HepG2 (cell line): ENCODE measurements at regions not wholly inside any gene's neighbourhood (a gene's known extent, or its start where the extent isn't known, plus 50 kb on each side); places are given as distances from the start of the nearest gene placed in this dataset.

ENCODE experiments used
- ATAC-seq: fragments of 200-7000 bp; cut with Tn5 transposase; 3 replicates; pipeline ENCODE4 v1.9.1; 2020; ENCODE audit warnings: mild to moderate bottlenecking, moderate library complexity
- BruUV-seq: library from RNA; stranded (reverse); fragments of 400-500 nt; replicated peaks from 2 replicates; lab custom pipeline; 2021; lab: Mats Ljungman, UMichigan
- CTCF ChIA-PET: fragments of 300-600 bp; formaldehyde crosslinking; extraction: SDS; loops from one replicate; lab custom pipeline; 2021; ENCODE audit warnings: low total read pairs, inconsistent platforms, low intra/inter-chr PET ratio; lab: Yijun Ruan, JAX
- POLR2A ChIA-PET: fragments of 350-600 bp; sonication (Branson Sonifier 250); formaldehyde crosslinking; loops from one replicate; lab custom pipeline; 2020; ENCODE audit warnings: antibody characterized with exemption, inconsistent platforms; lab: Yijun Ruan, JAX
- DNase-seq: peaks from one replicate; pipeline ENCODE4 v3.0.0-alpha.2; 2015; ENCODE audit warnings: low spot score
- FAIRE-seq: peaks from 3 replicates; lab custom pipeline; 2011; peaks lifted over from hg19 to GRCh38; lab: Jason Lieb, UNC
- H2AFZ ChIP-seq: one replicate; pipeline ENCODE4 v1.6.1; 2011; ENCODE audit warnings: low read length, inconsistent platforms
- H3K27ac ChIP-seq: fragments of 300-600 bp; 3 replicates; pipeline ENCODE4 v1.8.0; 2011; ENCODE audit warnings: mixed run types, mild to moderate bottlenecking, mixed read lengths, low read length, inconsistent platforms; ENCODE audit not compliant: insufficient read depth; ENCODE audit errors: extremely low read length
- H3K27me3 ChIP-seq, 2 experiments: fragments of 200-600 bp in 1 of 2; 2 replicates in 1 of 2; 3 replicates in 1 of 2; pipeline versions ENCODE4 v1.6.0 to v1.8.0; 2011; ENCODE audit warnings: low read length in 2 of 2, mild to moderate bottlenecking in 2 of 2, moderate library complexity in 2 of 2, inconsistent platforms in 1 of 2; ENCODE audit not compliant: insufficient read depth in 2 of 2, control insufficient read depth in 1 of 2
- H3K36me3 ChIP-seq, 2 experiments: fragments of 200-600 bp in 1 of 2; replicated peaks in 1 of 2; 2 replicates in 1 of 2; 3 replicates in 1 of 2; pipeline versions ENCODE4 v1.5.1 to v1.8.0; 2011; ENCODE audit warnings: low read length in 2 of 2, inconsistent platforms in 1 of 2; ENCODE audit not compliant: insufficient read depth in 2 of 2, control insufficient read depth in 1 of 2
- H3K4me1 ChIP-seq: 2 replicates; pipeline ENCODE4 v1.5.1; 2012; ENCODE audit warnings: low read length, inconsistent platforms; ENCODE audit not compliant: insufficient read depth
- H3K4me2 ChIP-seq: 2 replicates; pipeline ENCODE4 v1.6.0; 2011; ENCODE audit warnings: low read depth, low read length, inconsistent platforms
- H3K4me3 ChIP-seq, 3 experiments: fragments of 200-600 bp in 1 of 3; sonication (generic), shearing (Covaris generic) in 1 of 3; replicated peaks in 1 of 3; 2 replicates each; pipeline ENCODE4 v1.5.1; 2011 to 2016; ENCODE audit warnings: low read length in 3 of 3, inconsistent platforms in 2 of 3, low read depth in 2 of 3, mild to moderate bottlenecking in 2 of 3, control low read depth in 1 of 3, mixed read lengths in 1 of 3; ENCODE audit not compliant: insufficient read depth in 1 of 3
- H3K79me2 ChIP-seq: one replicate; pipeline ENCODE4 v1.6.1; 2011; ENCODE audit warnings: low read length, inconsistent platforms; ENCODE audit not compliant: insufficient read depth
- H3K9ac ChIP-seq: 2 replicates; pipeline ENCODE4 v1.6.0; 2011; ENCODE audit warnings: mild to moderate bottlenecking, low read depth, low read length, inconsistent platforms; ENCODE audit not compliant: insufficient read depth
- H3K9me3 ChIP-seq: 2 replicates; pipeline ENCODE4 v1.5.1; 2012; ENCODE audit warnings: mild to moderate bottlenecking, low read length
- H4K20me1 ChIP-seq: 2 replicates; pipeline ENCODE4 v1.6.0; 2011; ENCODE audit warnings: inconsistent platforms, mild to moderate bottlenecking, low read length, moderate library complexity; ENCODE audit not compliant: insufficient read depth
- AHR ChIP-seq: IDR thresholded peaks from 2 replicates; pipeline ENCODE4 v1.6.1; 2018; ENCODE audit warnings: missing genetic modification reagents, missing compliant biosample characterization
- CAMTA2 ChIP-seq: sonication (generic); formaldehyde crosslinking; IDR thresholded peaks from 2 replicates; pipeline ENCODE4 v1.4.0; 2020; ENCODE audit warnings: mild to moderate bottlenecking, missing genetic modification reagents, borderline replicate concordance
- CENPX ChIP-seq: sonication (generic); formaldehyde crosslinking; IDR thresholded peaks from 2 replicates; pipeline ENCODE4 v1.9.0; 2021; ENCODE audit warnings: mild to moderate bottlenecking, missing genetic modification reagents, moderate library complexity
- DBP ChIP-seq: sonication (generic); formaldehyde crosslinking; IDR thresholded peaks from 2 replicates; pipeline ENCODE4 v1.4.0; 2020; ENCODE audit warnings: missing genetic modification reagents; ENCODE audit errors: not compliant biosample characterization
- MYPOP ChIP-seq: sonication (generic); formaldehyde crosslinking; IDR thresholded peaks from 2 replicates; pipeline ENCODE4 v1.8.1; 2023; ENCODE audit warnings: mild to moderate bottlenecking, moderate library complexity, missing genetic modification reagents
- PITX1 ChIP-seq: sonication (generic); formaldehyde crosslinking; IDR thresholded peaks from 2 replicates; pipeline ENCODE4 v1.5.1; 2020; ENCODE audit warnings: mild to moderate bottlenecking, missing genetic modification reagents
- ZFP41 ChIP-seq: sonication (generic); formaldehyde crosslinking; IDR thresholded peaks from 2 replicates; pipeline ENCODE4 v1.4.0; 2020; ENCODE audit warnings: mild to moderate bottlenecking, missing genetic modification reagents, borderline replicate concordance
- ZFP91 ChIP-seq: sonication (generic); formaldehyde crosslinking; IDR thresholded peaks from 2 replicates; pipeline ENCODE4 v1.9.0; 2022; ENCODE audit warnings: missing genetic modification reagents, mild to moderate bottlenecking, borderline replicate concordance
- ZNF143 ChIP-seq: sonication (generic); formaldehyde crosslinking; IDR thresholded peaks from 2 replicates; pipeline ENCODE4 v1.4.0; 2020; ENCODE audit warnings: missing genetic modification reagents
- ZNF343 ChIP-seq: sonication (generic); formaldehyde crosslinking; IDR thresholded peaks from 2 replicates; pipeline ENCODE4 v1.4.0; 2020; ENCODE audit warnings: mild to moderate bottlenecking, missing genetic modification reagents
- WGBS: methylation state at CpG from one replicate; pipeline ENCODE4 v1.1.6; 2017; ENCODE audit warnings: low lambda C conversion rate; 5-methylcytosine and 5-hydroxymethylcytosine counted together
- in situ Hi-C: cut with HindIII; loops from 2 replicates; pipeline ENCODE4 v1.10.0; 2017; ENCODE audit warnings: low pct_unique_long_range_greater_than_20kb; ENCODE audit not compliant: extremely low pct_ligation_motif_present
- intact Hi-C: fragments of 100-400 bp; cut with micrococcal nuclease; formaldehyde crosslinking; loops from one replicate; pipeline ENCODE4 v1.10.0; 2022; ENCODE audit not compliant: unreplicated experiment
- TF ChIP-seq, protein P1 (sequence below): sonication (generic); formaldehyde crosslinking; IDR thresholded peaks from 2 replicates; pipeline ENCODE4 v1.4.0; 2020; ENCODE audit warnings: missing genetic modification reagents
- TF ChIP-seq, protein P2 (sequence below): sonication (generic); formaldehyde crosslinking; IDR thresholded peaks from 2 replicates; pipeline ENCODE4 v1.9.0; 2022; ENCODE audit warnings: low read depth, missing genetic modification reagents

DNA sequence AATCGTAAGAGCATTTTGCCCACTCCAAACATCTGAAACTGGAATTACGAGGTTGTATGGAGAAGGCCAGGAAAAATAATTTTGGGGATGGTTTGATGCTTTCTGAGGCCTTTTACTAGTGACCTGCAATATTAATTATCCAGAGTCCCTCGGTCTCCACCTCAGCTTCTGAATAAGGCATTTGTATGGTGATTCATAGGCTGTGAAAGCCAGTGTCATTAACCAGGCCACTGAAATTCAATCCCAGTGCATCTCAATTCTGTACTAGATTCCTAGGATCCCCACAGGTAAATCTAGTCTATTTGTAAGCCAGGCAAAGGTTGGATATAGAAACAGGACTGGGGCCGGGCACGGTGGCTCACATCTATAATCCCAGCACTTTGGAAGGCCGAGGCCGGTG is 135.4 kb upstream of the RBPJ start (continued):
- TF ChIP-seq, protein P1, sequence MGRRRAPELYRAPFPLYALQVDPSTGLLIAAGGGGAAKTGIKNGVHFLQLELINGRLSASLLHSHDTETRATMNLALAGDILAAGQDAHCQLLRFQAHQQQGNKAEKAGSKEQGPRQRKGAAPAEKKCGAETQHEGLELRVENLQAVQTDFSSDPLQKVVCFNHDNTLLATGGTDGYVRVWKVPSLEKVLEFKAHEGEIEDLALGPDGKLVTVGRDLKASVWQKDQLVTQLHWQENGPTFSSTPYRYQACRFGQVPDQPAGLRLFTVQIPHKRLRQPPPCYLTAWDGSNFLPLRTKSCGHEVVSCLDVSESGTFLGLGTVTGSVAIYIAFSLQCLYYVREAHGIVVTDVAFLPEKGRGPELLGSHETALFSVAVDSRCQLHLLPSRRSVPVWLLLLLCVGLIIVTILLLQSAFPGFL (CRISPR knock-in tag): no peak
- no peak for TF ChIP-seq MYPOP (CRISPR knock-in tag)

DNA sequence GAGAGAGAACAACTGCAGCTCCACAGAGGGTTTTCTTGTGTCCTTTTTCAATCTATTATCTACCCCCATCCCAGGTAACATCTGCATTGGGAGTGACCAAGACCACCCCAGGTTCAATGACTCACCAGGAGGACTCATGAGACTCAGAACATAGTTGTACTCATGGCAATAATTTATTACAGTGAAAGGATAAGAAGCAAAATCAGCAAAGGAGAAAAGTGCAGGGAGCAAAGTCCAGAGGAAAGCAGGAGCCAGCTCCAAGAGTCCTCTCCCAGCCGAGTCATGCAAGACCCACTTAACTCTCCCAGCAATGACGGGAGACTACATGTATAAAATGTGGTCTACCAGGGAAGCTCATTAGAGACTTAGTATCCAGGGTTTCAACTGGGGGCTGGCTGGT is 129.5 kb upstream of the RBPJ start:
- 0% methylated on average over 2 of the region's 2 CpGs for WGBS
- no peak for ATAC-seq
- no peaks in the 10 kb centered on the region for H3K36me3 ChIP-seq
- POLR2A ChIA-PET: no interaction called here
- no peaks in the 10 kb centered on the region for H3K4me1 ChIP-seq
- no peak overlapping the region for H3K9ac ChIP-seq
- CTCF ChIA-PET: no interaction called here
- H4K20me1 ChIP-seq: no peaks in the 10 kb centered on the region
- no peak overlapping the region for H2AFZ ChIP-seq
- H3K4me2 ChIP-seq: no peak overlapping the region
- FAIRE-seq: no peak
- in situ Hi-C loops: no loop called here
- DNase-seq: no peak
- no peak overlapping the region for H3K27ac ChIP-seq
- H3K9me3 ChIP-seq: no peaks in the 10 kb centered on the region
- H3K27me3 ChIP-seq: no peaks in the 10 kb centered on the region
- no TSS peak for BruUV-seq
- TF ChIP-seq CENPX (CRISPR knock-in tag): no peak
- TF ChIP-seq ZNF343 (CRISPR knock-in tag): no peak
- TF ChIP-seq, protein P2, sequence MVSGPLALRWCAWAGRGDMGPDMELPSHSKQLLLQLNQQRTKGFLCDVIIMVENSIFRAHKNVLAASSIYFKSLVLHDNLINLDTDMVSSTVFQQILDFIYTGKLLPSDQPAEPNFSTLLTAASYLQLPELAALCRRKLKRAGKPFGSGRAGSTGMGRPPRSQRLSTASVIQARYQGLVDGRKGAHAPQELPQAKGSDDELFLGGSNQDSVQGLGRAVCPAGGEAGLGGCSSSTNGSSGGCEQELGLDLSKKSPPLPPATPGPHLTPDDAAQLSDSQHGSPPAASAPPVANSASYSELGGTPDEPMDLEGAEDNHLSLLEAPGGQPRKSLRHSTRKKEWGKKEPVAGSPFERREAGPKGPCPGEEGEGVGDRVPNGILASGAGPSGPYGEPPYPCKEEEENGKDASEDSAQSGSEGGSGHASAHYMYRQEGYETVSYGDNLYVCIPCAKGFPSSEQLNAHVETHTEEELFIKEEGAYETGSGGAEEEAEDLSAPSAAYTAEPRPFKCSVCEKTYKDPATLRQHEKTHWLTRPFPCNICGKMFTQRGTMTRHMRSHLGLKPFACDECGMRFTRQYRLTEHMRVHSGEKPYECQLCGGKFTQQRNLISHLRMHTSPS: no peak
- TF ChIP-seq PITX1 (CRISPR knock-in tag): no peak
- TF ChIP-seq DBP (CRISPR knock-in tag): no peak
- TF ChIP-seq ZNF143: no peak
- TF ChIP-seq ZFP91 (CRISPR knock-in tag): no peak
- TF ChIP-seq ZFP41 (CRISPR knock-in tag): no peak
- no peak for TF ChIP-seq CAMTA2 (CRISPR knock-in tag)
- no peak for TF ChIP-seq AHR (CRISPR knock-in tag)
- TF ChIP-seq, all 625 proteins: peak for 0
- intact Hi-C loops: no loop called here
- no peaks in the 10 kb centered on the region for H3K79me2 ChIP-seq
- H3K4me3 ChIP-seq: no peak overlapping the region
